EL (cell line): ENCODE measurements at regions not wholly inside any gene's neighbourhood (a gene's known extent, or its start where the extent isn't known, plus 50 kb on each side); places are given as distances from the start of the nearest gene placed in this dataset.
"Not testable (repeated sequence)": the region's sequence is repeated elsewhere in the genome, so short reads cannot be mapped to it uniquely, and the experiment has no call there.

Experiments
- DNase-seq: peaks from one replicate; pipeline ENCODE4 v3.0.0-alpha.2; 2016

DNA sequence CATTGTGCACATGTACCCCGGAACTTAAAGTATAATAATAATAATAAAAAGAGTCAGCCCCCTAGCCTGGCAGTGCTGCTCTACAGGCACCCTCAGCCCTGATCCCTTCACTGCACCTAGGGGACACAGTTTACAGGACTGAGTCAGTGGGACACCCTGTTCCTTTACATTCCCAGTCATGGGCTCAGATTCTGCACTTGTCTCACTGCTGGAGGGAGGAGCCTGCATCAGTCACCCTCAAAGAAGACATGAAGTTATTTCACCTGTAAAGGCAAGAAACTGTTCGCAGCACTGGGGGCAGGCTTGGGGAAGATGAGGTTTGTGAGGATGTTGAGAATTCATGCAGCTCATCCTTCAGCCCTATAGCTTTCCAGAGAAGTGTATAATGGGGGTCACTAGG, 50.7 kb upstream of the VPREB1 start:
- DNase-seq = no peak

DNA sequence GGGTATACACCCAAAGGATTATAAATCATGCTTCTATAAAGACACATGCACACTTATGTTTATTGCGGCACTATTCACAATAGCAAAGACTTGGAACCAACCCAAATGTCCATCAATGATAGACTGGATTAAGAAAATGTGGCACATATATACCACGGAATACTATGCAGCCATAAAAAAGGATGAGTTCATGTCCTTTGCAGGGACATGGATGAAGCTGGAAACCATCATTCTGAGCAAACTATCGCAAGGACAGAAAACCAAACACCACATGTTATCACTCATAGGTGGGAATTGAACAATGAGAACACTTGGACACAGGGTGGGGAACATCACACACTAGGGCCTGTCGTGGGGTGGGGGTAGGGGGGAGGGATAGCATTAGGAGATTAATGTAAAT, 51.1 kb upstream of the VPREB1 start:
- DNase-seq = not testable (repeated sequence)

DNA sequence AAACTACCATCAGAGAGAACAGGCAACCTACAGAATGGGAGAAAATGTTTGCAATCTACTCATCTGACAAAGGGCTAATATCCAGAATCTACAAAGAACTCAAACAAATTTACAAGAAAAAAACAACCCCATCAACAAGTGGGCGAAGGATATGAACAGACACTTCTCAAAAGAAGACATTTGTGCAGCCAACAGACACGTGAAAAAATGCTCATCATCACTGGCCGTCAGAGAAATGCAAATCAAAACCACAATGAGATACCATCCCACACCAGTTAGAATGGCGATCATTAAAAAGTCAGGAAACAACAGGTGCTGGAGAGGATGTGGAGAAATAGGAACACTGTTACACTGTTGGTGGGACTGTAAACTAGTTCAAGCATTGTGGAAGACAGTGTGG, 51.6 kb upstream of the VPREB1 start:
- not testable (repeated sequence) for DNase-seq

DNA sequence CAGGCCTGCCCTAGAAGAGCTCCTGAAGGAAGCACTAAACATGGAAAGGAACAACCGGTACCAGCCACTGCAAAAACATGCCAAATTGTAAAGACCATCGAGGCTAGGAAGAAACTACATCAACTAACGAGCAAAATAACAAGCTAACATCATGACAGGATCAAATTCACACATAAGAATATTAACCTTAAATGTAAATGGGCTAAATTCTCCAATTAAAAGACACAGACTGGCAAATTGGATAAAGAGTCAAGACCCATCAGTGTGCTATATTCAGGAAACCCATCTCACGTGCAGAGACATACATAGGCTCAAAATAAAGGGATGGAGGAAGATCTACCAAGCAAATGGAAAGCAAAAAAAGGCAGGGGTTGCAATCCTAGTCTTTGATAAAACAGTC, 54.8 kb upstream of the VPREB1 start:
- not testable (repeated sequence) for DNase-seq

DNA sequence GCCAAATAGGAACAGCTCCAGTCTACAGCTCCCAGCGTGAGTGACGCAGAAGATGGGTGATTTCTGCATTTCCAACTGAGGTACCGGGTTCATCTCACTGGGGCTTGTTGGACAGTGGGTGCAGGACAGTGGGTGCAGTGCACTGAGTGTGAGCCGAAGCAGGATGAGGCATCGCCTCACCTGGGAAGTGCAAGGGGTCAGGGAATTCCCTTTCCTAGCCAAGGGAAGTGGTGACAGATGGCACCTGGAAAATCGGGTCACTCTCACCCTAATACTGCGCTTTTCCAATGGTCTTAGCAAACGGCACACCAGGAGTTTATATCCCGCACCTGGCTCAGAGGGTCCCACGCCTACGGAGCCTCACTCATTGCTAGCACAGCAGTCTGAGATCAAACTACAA, 56.7 kb upstream of the VPREB1 start:
- DNase-seq = not testable (repeated sequence)

DNA sequence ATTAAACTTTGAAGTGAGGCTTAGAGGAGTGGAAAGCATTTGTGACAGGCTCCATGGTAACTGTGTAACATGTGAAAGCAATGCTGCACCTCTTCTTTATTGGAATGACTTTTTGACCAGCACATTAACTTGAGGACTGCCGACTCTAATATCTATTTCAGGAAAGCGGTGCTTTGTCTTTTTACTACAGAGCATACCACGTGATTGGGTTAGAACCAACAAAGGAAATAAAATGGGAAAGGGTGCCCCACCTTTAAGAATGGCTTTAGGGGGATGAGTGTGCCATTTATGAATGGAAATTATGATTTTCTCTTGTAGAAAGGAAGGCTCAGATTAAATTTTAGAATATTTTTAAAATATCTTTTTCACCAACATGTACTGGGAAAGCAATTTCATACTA, 57.3 kb upstream of the VPREB1 start:
- no peak for DNase-seq

DNA sequence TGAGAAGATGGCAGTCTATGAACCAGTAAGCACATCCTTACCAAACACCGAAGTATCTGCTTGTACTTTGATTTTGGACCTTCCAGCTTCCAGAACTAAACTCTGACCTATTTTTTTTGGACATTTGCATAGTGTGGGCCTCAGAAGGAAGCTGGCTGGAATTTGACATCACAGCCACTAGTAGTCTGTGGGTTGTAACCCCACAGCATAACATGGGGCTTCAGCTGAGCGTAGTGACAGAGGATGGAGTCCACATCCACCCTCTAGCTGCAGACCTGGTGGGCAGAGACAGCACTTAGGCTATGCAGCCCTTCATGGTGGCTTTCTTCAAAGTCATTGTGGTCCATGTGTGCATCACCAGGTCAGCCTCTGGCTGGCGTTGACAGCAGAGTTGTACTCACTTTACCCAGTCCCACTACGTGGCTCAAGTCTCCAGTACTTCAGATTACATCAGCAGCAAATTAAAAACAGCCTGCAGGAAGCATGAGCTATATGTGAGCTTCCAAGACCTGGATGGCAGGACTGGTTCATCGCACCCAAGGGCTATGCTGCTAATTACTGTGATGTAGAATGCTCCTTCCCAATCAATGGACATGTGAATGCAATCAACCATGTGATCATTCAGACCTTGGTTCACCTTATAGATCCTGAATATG, 58.6 kb upstream of the VPREB1 start:
- DNase-seq = no peak

DNA sequence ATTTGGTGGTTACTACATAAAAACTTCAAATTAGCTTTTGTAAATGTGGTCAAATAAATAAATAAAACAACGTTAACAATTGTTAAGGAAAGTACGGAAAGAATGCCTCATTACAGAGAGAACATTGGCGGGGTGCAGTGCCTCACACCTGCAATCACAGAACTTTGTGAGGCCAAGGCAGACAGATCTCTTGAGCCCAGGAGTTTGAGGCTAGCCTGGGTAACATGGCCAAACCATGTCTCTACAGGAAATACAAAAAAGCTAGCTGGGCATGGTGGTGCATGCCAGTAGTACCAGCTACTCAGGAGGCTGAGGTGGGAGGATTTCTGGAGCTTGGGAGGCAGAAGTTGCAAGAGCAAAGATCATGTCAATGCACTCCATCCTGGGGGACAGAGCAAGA, 59.4 kb upstream of the VPREB1 start:
- DNase-seq = no peak

DNA sequence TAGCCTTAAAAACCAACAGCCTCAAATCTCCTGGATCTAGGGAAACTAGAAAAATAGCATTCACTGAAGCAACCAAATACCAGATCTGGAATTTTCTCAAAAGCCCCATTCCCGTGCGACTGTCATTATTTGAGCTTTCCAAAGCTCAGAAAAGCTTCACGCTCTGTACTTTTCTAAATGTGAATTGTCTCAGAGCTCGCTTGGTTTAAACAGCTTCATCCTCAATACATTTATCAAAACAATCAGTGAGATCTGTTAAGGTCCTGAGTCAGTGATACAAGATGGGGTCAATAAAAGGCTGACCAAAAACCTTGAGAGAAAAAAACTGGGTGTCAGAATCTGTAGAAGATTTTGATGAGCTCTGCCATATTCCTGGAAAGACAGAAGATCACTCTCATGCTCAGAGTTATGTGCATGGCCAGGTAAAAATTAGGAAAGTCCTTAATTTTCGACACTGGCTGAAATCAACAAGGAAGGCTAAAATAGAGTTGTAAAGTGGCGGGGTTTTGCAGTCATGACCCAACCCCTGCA, 60.2 kb upstream of the VPREB1 start:
- no peak for DNase-seq

DNA sequence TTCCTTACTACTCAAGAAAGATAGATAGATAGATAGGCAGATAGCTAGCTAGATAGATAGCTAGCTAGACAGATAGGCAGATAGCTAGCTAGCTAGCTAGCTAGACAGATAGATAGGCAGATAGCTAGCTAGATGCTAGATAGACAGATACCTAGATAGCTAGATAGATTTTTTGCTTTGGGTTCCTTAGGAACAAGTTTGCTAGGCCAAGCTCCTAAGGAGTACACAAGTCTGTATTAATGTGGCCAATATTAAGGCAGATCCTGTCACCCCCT, 61.7 kb upstream of the VPREB1 start:
- DNase-seq = no peak

DNA sequence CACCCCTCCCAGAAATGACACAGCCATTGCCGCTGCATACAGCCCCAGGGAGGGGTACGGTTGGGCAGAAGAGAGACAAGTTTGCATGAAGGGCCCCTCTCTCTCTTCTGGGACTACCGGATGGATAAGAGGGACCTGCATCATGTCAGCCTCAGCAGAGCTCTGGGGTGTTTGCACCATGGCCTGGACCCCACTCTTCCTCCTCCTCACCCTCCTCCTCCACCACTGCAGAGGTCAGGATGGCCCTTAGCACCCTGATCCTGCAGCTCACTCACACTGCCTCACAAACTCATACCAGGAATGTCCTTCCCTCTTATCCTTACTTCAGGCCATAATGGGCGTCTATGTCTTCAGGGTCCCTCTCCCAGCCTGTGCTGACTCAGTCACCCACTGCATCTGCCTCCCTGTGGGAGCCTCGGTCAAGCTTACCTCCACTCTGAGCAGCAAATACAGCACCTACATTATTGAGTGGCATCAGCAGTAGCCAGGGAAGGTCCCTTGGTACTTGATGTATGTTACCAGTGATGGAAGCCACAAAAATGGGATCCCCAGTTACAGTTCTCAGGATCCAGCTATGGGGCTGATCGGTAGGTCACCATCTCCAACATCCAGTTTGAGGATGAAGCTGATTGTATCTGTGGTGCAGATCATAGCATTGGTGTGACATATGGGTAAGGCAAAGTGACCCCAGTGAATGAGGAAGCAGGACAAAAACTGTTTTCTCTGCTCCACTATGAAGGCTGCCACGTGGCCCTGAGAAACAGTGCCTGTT, 62.2 kb upstream of the VPREB1 start:
- DNase-seq = no peak

DNA sequence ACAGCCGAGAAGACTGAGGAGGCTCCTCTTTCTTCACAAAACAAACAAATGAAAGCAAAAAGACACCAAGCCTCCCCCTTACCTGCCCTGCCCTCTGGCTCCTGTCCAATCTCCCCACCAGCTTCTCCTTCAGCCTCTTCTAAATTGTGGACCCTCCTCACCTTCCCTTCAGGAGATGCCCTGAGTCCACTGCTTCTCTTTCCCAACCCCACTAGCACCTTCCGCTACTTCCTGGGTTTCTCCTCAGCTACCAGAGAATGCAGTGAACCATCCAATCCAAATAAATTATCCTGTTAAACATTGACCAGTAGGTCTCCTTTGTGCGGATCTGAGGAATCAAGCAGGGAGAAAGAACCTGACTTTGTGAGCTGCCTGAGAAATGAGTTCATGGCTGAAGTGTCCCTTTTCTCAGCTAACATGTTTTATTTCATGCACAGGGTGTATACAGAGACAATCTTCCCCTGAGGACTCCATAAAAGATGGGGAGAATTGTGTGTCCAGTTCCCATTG, 63.2 kb upstream of the VPREB1 start:
- no peak for DNase-seq

DNA sequence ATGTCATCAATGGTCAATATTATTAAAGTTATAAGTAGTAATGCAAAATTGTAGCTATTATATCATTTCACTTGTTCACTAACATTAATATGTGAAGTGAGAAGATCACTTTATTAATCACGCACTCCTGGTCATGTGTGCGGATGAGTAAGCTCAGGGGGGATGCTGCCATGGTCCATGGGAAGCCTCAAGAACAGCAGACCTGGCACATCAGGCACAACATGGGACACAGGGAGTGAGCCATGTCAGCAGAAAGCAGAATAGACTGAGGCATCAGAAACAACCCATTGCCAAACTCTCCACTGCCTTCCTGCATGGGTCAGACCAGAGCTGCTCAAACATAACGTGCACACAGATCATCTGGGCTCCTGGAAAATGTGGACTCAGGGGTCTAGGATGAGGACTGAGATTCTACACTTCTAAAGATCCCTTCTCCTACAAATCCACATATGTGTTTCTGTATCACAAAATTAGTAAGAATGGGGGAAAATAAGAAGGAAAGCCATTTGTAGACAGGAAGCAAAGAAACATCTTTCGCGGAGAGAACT, 63.8 kb upstream of the VPREB1 start:
- DNase-seq = no peak

DNA sequence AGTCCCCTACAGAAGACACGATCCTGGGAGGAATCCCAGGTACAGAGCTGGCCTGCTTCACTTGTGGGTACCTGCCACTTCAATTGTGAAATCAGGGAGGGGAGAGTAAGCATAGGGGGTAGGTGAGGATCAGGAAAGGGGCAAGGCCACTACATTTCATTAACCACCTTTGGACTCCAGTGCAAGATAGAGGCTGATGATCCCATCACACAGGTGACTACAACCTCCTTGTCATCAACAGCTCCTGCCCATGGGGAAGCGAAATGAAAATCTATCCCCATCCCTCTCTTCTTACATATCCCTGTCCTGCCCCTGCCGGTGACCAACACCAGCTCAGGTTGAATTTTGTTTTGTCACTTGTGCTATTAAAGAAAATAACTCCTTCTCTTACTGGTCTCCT, 64.7 kb upstream of the VPREB1 start:
- no peak for DNase-seq

DNA sequence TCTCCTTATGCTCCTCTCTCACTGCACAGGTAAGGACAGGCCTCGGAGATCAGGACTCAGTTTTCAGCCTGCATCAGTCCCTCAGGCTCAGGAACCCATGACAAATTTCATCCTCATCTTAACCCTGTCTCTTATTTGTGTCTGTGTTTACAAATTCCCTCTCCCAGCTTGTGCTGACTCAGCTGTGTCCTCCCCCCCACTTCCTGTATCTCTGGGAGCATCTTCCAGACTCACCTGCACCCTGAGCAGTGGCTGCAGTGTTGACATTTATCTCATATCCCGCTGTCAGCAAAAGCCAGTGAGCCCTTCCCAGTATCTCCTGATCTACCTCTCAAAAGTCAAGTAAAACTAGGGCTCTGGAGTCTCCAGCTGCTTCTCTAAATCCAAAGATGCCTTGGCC, 65.6 kb upstream of the VPREB1 start:
- no peak for DNase-seq

DNA sequence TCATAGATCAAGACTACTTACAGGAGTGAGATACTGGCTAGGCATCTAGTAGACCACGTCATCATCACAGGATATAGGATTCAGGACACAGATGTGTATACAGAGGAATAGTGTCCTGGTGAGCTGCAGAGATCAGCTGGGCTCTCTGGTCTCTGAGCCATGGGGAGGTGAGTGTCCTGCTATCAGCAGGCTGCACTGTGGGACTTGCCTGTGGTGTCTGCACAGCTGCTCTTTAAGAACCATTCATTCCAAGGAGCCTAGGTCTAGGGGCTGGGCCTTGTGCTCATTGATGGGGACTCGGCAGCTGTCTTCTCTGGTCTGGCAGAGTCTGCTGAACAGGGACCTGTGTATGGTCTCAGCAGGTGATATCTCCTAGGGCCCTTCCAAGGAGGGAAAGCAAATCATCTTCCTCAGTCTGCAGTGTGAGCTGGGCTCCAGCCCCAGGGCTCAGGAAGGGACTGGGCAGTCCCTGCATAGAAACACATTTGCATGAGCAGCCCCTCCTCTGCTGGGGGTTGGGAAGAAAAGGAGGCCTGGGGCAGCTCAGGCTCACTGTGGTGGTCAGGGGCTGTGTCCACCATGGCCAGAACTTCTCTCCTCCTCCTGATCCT, 66.1 kb upstream of the VPREB1 start:
- DNase-seq = no peak

DNA sequence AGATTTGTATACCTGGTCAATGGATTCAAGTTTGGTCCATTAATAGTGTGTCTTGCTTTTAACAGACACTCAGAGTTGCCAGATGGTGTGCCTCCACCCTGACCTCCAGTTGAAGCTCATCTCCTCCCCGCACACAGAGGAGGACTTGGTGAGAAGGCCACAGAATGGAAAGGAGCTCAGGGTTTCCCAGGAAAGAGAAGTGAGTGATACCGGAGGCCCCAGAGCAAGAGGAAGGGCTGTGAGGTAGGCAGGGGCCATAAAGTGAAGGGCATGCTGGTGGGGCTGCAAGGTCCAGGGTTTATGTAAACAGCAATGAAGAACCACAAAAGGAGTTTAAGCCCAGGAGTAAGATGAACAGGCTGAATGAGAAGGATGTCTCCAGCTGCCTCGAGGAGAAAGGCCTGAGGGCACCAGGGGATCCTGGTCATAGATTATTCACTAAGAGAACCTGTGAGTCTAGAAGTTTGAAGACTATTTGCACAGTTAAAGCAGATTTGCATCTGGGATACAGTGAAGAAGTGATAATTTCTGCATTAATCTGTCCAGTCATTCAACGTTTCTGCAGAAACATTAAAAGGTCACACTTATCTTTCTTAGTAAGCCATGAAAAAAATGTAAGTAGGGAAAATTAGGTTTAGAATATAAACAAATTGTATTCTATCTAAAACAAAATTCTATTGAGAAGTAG, 67.5 kb upstream of the VPREB1 start:
- DNase-seq = no peak

DNA sequence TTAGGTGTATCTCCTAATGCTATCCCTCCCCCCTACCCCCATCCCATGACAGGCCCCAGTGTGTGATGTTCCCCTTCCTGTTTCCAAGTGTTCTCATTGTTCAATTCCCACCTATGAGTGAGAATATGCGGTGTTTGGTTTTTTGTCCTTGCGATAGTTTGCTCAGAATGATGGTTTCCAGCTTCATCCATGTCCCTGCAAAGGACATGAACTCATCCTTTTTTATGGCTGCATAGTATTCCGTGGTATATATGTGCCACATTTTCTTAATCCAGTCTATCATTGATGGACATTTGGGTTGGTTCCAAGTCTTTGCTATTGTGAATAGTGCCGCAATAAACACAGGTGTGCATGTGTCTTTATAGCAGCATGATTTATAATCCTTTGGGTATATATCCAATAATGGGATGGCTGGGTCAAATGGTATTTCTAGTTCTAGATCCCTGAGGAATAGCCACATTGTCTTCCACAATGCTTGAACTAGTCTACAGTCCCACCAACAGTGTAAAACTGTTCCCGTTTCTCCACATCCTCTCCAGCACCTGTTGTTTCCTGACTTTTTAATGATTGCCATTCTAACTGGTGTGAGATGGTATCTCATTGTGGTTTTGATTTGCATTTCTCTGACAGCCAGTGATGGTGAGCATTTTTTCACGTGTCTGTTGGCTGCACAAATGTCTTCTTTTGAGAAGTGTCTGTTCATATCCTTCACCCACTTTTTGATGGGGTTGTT, 71.5 kb upstream of the VPREB1 start:
- not testable (repeated sequence) for DNase-seq

DNA sequence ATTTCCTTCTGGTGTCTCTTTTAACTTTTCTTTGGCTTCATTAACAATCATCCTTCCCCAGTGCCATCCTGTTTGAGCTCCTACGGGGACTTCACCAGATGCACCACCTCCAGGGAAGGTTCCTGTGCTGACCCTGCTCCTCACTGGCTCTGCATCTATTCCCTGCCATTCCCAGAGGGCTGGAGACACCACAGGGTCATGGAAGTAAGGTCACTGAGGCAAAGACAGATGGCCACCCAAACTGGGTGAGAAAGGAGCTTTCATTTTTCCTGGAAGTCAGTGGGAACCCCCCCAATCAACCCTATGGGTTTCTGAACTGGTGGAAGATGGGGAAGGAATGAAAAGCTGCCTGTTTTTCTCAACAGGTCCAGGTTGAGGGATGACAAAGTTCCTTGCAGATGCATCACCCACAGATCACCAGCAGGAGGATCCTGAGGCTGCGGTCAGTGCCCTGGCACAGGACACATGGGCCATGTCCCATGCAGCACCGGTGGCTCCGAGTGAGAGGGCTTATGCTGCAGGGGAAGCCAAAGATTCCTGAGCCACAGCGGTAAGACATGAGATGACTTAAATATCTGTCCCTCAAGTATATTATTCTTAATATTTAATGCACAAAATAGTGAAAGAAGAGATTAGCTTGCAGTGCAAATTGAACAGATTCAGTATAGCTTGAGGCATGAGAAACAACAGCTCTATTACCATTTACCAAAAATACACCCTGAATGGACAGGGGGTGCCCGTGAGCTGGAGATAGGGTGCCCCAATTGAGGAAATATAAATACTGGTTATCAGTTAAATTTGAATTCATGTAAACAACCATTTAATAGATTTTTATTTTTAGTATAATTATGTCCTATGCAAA, 73.0 kb upstream of the VPREB1 start:
- DNase-seq = no peak

DNA sequence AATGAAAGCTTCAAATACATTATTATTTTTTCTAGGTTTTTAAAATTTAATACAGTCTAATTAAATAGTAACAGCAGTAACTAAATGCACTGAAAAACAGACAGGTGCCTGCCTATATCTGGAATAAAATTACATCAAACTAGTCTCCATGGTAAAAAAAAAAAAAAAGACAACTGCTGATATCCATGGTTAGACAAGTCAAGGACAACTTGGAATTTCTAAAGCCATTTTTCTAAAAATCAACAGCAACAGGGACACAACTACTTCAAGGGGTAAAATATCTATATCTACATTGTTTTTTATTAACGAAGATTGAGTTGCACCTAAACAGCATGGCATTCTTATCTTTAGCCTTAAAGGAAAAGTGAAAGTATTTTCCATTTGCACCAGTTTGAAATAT, 74.7 kb upstream of the VPREB1 start:
- DNase-seq = no peak
